ENCODE measurements at regions not wholly inside any gene's neighbourhood (a gene's known extent, or its start where the extent isn't known, plus 50 kb on each side); places are given as distances from the start of the nearest gene placed in this dataset.

DNA sequence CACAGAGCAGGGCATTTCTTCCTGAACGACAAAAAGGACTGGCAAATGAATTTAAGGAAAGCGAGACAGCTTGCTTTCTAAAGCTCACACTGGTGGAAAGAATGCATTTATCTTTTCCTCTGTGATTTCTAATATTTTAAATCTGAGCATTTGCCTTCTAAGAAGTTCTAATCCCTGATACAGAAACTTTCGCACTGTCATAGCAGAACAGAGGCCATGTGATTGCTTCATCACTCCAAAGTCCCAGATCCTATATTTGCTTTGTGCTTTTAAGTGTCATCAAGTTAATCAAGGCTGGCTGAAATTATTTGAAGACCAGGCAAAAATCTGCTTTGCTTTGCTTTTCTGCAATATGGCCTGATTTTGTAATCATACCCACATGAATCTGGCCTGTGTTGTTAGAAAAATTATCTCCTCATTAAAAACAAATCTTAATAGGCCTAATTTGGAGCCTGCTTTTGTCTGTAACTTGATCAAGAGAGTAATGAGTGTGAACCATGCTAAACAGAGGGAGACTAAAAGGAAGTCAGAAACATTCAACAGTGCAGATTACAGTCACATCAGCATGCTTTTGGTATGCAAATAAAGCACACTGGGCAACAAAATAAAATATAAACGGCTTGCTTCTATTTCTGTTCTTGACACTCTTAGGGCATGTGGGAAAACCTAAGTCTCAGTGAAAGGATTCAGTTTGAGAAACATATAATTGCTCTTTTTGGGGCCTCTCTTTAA lies 178.2 kb upstream of the ADAMTS9 start:
- Histone ChIP-seq H3K4me3 (no peak overlapping the region), H3K9me3 (no peaks in the 10 kb centered on the region), H3K4me1 (no peaks in the 10 kb centered on the region), H3K36me3 (peaks cover 0 to 19% of the 10 kb centered on the region in 2 donors), H3K27ac (no peak overlapping the region), H3K27me3 (no peaks in the 10 kb centered on the region)
- WGBS, 2 donors (ENCODE audit: low coverage in 1 of 2) = 60 to 69% methylated on average over 4 of the region's 4 CpGs
- ATAC-seq = no peak
- TF ChIP-seq POLR2AphosphoS5 (IDR thresholded peaks at IDR 0.05) = no peak
- no peak for TF ChIP-seq POLR2A (IDR thresholded peaks at IDR 0.05)
- no peak for TF ChIP-seq EP300 (IDR thresholded peaks at IDR 0.05)
- TF ChIP-seq, protein P1, sequence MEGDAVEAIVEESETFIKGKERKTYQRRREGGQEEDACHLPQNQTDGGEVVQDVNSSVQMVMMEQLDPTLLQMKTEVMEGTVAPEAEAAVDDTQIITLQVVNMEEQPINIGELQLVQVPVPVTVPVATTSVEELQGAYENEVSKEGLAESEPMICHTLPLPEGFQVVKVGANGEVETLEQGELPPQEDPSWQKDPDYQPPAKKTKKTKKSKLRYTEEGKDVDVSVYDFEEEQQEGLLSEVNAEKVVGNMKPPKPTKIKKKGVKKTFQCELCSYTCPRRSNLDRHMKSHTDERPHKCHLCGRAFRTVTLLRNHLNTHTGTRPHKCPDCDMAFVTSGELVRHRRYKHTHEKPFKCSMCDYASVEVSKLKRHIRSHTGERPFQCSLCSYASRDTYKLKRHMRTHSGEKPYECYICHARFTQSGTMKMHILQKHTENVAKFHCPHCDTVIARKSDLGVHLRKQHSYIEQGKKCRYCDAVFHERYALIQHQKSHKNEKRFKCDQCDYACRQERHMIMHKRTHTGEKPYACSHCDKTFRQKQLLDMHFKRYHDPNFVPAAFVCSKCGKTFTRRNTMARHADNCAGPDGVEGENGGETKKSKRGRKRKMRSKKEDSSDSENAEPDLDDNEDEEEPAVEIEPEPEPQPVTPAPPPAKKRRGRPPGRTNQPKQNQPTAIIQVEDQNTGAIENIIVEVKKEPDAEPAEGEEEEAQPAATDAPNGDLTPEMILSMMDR (IDR thresholded peaks at IDR 0.05) = no peak

DNA sequence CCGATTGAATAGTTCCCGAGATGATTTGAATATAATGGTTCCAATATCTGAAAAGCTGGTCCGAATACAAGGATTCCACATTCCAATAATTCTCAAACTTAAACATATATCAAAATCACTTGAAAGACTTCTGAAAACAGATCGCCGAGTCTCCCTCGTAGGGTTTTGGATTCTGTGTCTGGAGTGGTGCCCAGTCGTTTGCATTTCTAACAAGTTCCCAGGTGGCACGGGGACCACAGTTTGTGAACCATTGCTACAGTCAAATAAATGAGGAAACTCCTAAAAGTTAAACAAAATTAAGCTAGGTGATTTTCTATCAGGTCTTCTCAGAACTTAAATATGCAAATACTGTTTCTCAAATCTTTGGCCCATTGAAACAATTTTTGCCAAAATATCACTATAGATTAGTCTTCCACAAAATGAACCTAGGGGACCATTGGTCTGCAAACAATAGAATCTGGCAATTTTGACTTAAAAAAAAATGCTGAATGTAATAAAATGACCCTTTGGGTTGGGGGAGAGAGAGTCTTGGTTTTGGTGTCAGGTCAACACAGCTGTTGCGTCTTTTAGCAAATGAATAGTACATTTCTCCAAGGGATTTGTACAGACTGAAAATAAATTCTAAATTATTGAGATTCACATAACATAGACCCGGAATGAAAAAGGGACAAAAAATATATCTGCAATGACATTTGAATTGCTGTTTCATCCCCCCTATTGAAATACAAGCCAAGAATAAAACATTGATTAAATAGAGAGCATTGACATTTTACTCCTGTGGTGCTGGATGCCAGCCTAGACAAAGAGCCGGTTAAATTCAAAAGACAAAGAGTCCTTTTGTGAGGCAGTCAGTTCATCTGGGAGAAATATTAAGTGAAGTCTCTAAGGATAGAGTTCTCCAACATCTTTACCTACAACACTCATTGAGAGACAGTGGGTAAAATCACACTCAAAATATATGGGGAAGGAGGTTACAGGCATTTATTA lies 175.7 kb upstream of the ADAMTS9 start:
- TF ChIP-seq, protein P1 (IDR thresholded peaks at IDR 0.05) = no peak
- TF ChIP-seq EP300 (IDR thresholded peaks at IDR 0.05) = no peak
- no peak for TF ChIP-seq POLR2A (IDR thresholded peaks at IDR 0.05)
- TF ChIP-seq POLR2AphosphoS5 (IDR thresholded peaks at IDR 0.05) = no peak
- Histone ChIP-seq H3K9me3 (no peaks in the 10 kb centered on the region), H3K27ac (no peak overlapping the region), H3K36me3 (peaks cover 0 to 15% of the 10 kb centered on the region in 2 donors), H3K4me3 (no peak overlapping the region), H3K27me3 (no peaks in the 10 kb centered on the region), H3K4me1 (peaks cover 0 to 14% (median 0%) of the 10 kb centered on the region in 3 donors)
- 92 to 94% methylated on average over 8 to 11 of the region's 11 CpGs for WGBS, 2 donors (ENCODE audit: low coverage in 1 of 2)
- no peak for ATAC-seq

DNA sequence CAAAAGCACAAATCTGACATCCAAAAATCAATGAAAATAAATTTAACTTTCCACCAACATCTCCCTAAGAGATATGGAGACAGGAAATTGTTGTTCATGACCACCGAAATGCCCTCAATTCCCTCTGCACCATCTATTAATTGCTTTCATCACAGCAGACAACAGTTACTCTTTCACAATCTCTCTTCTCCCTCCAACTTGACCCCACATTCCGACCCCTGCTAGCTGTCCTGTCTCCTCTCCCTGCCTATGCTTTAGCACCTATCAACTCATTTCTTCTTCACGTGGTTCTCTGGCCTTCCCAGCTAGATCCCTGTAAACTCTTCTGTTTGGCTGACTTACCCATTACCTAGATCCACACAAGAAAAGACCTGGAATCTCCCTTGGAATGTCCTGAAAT lies 173.9 kb upstream of the ADAMTS9 start:
- 73 to 77% methylated on average over 1 to 3 of the region's 3 CpGs for WGBS, 2 donors (ENCODE audit: low coverage in 1 of 2)
- Histone ChIP-seq H3K4me1 (peaks cover 0 to 14% (median 0%) of the 10 kb centered on the region in 3 donors), H3K27ac (no peak overlapping the region), H3K9me3 (no peaks in the 10 kb centered on the region), H3K27me3 (no peaks in the 10 kb centered on the region), H3K36me3 (no peaks in the 10 kb centered on the region), H3K4me3 (no peak overlapping the region)
- ATAC-seq = no peak
- TF ChIP-seq POLR2A (IDR thresholded peaks at IDR 0.05) (no peak), EP300 (IDR thresholded peaks at IDR 0.05) (no peak), POLR2AphosphoS5 (IDR thresholded peaks at IDR 0.05) (no peak)
- TF ChIP-seq, protein P1 (IDR thresholded peaks at IDR 0.05) = no peak

DNA sequence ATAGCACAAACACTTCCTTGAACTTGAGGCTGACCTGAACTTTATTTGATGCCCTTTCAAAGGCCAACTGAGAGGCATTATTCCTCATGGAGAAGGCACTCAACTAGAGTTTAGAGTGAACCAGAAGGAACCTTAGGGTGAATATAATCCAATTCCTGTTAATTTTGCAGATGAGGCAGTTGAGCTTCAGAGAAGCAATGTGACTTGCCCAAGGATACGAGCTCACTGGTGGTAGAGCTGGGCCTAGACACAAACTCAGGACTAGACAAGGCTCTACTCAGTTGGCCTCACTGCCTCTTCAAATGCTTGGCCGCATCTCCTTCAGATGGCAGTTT lies 172.7 kb upstream of the ADAMTS9 start:
- H3K9me3 ChIP-seq = no peaks in the 10 kb centered on the region
- TF ChIP-seq POLR2AphosphoS5 (IDR thresholded peaks at IDR 0.05) (no peak), POLR2A (IDR thresholded peaks at IDR 0.05) (no peak), EP300 (IDR thresholded peaks at IDR 0.05) (no peak)
- TF ChIP-seq, protein P1 (IDR thresholded peaks at IDR 0.05) = no peak
- no peaks in the 10 kb centered on the region for H3K36me3 ChIP-seq
- H3K27ac ChIP-seq = no peak overlapping the region
- WGBS, 2 donors (ENCODE audit: low coverage in 1 of 2) = 74 to 100% methylated on average over 1 to 2 of the region's 2 CpGs
- H3K4me1 ChIP-seq = peaks cover 0 to 14% (median 0%) of the 10 kb centered on the region in 3 donors
- no peak for ATAC-seq
- H3K27me3 ChIP-seq = no peaks in the 10 kb centered on the region
- H3K4me3 ChIP-seq = no peak overlapping the region

Measured in gastroesophageal sphincter (tissue), 4 donors.